HG02759 (cell line): ENCODE measurements at regions not wholly inside any gene's neighbourhood (a gene's known extent, or its start where the extent isn't known, plus 50 kb on each side); places are given as distances from the start of the nearest gene placed in this dataset.
"Not testable (repeated sequence)": the region's sequence is repeated elsewhere in the genome, so short reads cannot be mapped to it uniquely, and the experiment has no call there.

Experiments used
- ATAC-seq: cut with Tn5 transposase; IDR thresholded peaks from one replicate; pipeline ENCODE4 v1.9.1; 2021; ENCODE audit warnings: mild to moderate bottlenecking, moderate library complexity; ENCODE audit not compliant: unreplicated experiment

DNA sequence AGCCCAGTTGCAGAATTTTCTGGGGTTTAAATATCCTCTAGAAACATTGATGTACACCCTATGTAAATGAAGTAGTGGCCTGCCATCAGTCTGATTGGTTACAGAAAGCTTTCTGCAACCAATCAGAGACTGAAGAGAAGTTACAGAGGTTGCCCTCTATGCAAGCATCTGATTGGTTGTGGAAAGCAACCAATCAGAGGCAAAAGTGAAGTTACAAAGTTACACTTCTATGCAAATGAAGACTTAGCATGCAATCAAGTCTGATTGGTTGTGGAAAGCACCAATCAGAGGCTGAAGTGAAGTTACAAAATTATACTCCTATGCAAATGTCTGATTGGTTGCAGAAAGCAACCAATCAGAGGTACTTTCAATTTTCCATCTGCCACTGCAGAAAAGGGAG lies 51.9 kb upstream of the USP9X start:
- no peak for ATAC-seq

DNA sequence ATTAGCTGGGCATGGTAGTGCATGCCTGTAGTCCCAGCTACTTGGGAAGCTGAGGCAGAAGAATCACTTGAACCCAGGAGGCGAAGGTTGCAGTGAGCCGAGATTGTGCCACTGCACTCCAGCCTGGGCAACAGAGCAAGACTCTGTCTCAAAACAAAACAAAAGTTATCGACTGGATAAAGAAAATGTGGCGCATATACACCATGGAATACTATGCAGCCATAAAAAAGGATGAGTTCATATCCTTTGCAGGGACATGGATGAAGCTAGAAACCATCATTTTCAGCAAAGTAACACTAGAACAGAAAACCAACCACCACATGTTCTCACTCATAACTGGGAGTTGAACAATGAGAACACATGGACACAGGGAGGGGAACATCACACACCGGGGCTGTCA lies 50.3 kb upstream of the USP9X start:
- ATAC-seq = not testable (repeated sequence)
